ENCODE measurements at regions not wholly inside any gene's neighbourhood (a gene's known extent, or its start where the extent isn't known, plus 50 kb on each side); places are given as distances from the start of the nearest gene placed in this dataset.

- intact Hi-C loops (cut with micrococcal nuclease) = no loop called here
- DNase-seq (no peak), ATAC-seq (no peak)
Observed at GRCh38 chr17:79461041-79461440, 149.8 kb downstream of the RBFOX3 start.

GRCh38 chr17:79459846-79460245, 151.0 kb downstream of the RBFOX3 start:
- intact Hi-C loops (cut with micrococcal nuclease) = no loop called here
- ATAC-seq = no peak
- no peak for DNase-seq

GRCh38 chr17:79459003-79459655, 151.7 kb downstream of the RBFOX3 start:
- DNase-seq = no peak
- intact Hi-C loops (cut with micrococcal nuclease) = no loop called here
- no peak for ATAC-seq

GRCh38 chr17:79458356-79458755, 152.5 kb downstream of the RBFOX3 start:
- intact Hi-C loops (cut with micrococcal nuclease) = no loop called here
- DNase-seq (no peak), ATAC-seq (no peak)

- intact Hi-C loops (cut with micrococcal nuclease) = no loop called here
- no peak for ATAC-seq
- DNase-seq = no peak
Observed at GRCh38 chr17:79457889-79458288, 153.0 kb downstream of the RBFOX3 start.

GRCh38 chr17:79457376-79457775, 153.5 kb downstream of the RBFOX3 start:
- intact Hi-C loops (cut with micrococcal nuclease) = no loop called here
- DNase-seq = no peak
- no peak for ATAC-seq

- DNase-seq = no peak
- ATAC-seq = no peak
- intact Hi-C loops (cut with micrococcal nuclease) = no loop called here
Observed at GRCh38 chr17:79455636-79456035, 155.2 kb downstream of the RBFOX3 start.

GRCh38 chr17:79454826-79455225, 156.0 kb downstream of the RBFOX3 start:
- no peak for ATAC-seq
- no peak for DNase-seq
- intact Hi-C loops (cut with micrococcal nuclease) = no loop called here

- intact Hi-C loops (cut with micrococcal nuclease) = no loop called here
- DNase-seq = no peak
- ATAC-seq = no peak
Observed at GRCh38 chr17:79453481-79453880, 157.4 kb downstream of the RBFOX3 start.

- no peak for ATAC-seq
- intact Hi-C loops (cut with micrococcal nuclease) = no loop called here
- no peak for DNase-seq
Observed at GRCh38 chr17:79452706-79453105, 158.1 kb downstream of the RBFOX3 start.

- intact Hi-C loops (cut with micrococcal nuclease) = no loop called here
- ATAC-seq (no peak), DNase-seq (no peak)
Observed at GRCh38 chr17:79451167-79451566, 159.7 kb downstream of the RBFOX3 start.

GRCh38 chr17:79446399-79447009, 164.3 kb downstream of the RBFOX3 start:
- ATAC-seq (no peak), DNase-seq (no peak)
- intact Hi-C loops (cut with micrococcal nuclease) = no loop called here

- intact Hi-C loops (cut with micrococcal nuclease) = no loop called here
- DNase-seq (no peak), ATAC-seq (no peak)
Observed at GRCh38 chr17:79444198-79444597, 166.7 kb downstream of the RBFOX3 start.

GRCh38 chr17:79443026-79443425, 167.8 kb downstream of the RBFOX3 start:
- DNase-seq = no peak
- intact Hi-C loops (cut with micrococcal nuclease) = no loop called here
- ATAC-seq = no peak

- DNase-seq = no peak
- intact Hi-C loops (cut with micrococcal nuclease) = no loop called here
Observed at GRCh38 chr17:79441356-79442160, 169.3 kb downstream of the RBFOX3 start.

GRCh38 chr17:79440251-79440650, 170.6 kb downstream of the RBFOX3 start:
- intact Hi-C loops (cut with micrococcal nuclease) = no loop called here
- no peak for DNase-seq
- no peak for ATAC-seq

More at GRCh38 chr17:79441356-79442160, 169.3 kb downstream of the RBFOX3 start:
- ATAC-seq = no peak

- DNase-seq = no peak
- no peak for ATAC-seq
- intact Hi-C loops (cut with micrococcal nuclease) = no loop called here
Observed at GRCh38 chr17:79439493-79439892, 171.4 kb downstream of the RBFOX3 start.

- no peak for DNase-seq
Observed at GRCh38 chr17:79438546-79439334, 172.1 kb downstream of the RBFOX3 start.

GRCh38 chr17:79438058-79438457, 172.8 kb downstream of the RBFOX3 start:
- ATAC-seq (no peak), DNase-seq (no peak)
- intact Hi-C loops (cut with micrococcal nuclease) = no loop called here

More at GRCh38 chr17:79438546-79439334, 172.1 kb downstream of the RBFOX3 start:
- ATAC-seq = no peak
- intact Hi-C loops (cut with micrococcal nuclease) = no loop called here

- ATAC-seq = no peak
- no peak for DNase-seq
- intact Hi-C loops (cut with micrococcal nuclease) = no loop called here
Observed at GRCh38 chr17:79437081-79437480, 173.8 kb downstream of the RBFOX3 start.
